ENCODE measurements at regions not wholly inside any gene's neighbourhood (a gene's known extent, or its start where the extent isn't known, plus 50 kb on each side); places are given as distances from the start of the nearest gene placed in this dataset.
A peak's percentile ranks its signal among the peaks of the same experiment; 100 is the strongest.

DNA sequence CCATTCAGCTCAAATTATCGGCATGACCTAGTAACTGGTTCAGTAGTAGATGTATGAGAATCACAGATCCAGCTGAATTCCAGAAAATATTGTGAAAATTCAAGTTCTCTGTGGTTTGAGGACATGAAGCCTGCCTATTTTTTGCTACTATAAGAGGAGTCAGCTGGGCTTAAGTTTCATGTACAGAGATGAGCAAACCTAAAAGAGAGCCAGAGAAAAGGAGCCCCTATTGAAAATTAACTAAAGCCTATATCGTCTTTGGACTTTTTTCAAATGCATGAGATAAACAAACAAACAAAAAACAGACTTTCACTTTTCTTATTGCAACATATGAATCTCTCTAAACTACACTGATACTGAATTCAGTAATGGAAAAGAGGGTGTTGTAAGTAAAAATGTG lies 106.8 kb upstream of the SPRY2 start (continued):
- TF ChIP-seq, protein P1, sequence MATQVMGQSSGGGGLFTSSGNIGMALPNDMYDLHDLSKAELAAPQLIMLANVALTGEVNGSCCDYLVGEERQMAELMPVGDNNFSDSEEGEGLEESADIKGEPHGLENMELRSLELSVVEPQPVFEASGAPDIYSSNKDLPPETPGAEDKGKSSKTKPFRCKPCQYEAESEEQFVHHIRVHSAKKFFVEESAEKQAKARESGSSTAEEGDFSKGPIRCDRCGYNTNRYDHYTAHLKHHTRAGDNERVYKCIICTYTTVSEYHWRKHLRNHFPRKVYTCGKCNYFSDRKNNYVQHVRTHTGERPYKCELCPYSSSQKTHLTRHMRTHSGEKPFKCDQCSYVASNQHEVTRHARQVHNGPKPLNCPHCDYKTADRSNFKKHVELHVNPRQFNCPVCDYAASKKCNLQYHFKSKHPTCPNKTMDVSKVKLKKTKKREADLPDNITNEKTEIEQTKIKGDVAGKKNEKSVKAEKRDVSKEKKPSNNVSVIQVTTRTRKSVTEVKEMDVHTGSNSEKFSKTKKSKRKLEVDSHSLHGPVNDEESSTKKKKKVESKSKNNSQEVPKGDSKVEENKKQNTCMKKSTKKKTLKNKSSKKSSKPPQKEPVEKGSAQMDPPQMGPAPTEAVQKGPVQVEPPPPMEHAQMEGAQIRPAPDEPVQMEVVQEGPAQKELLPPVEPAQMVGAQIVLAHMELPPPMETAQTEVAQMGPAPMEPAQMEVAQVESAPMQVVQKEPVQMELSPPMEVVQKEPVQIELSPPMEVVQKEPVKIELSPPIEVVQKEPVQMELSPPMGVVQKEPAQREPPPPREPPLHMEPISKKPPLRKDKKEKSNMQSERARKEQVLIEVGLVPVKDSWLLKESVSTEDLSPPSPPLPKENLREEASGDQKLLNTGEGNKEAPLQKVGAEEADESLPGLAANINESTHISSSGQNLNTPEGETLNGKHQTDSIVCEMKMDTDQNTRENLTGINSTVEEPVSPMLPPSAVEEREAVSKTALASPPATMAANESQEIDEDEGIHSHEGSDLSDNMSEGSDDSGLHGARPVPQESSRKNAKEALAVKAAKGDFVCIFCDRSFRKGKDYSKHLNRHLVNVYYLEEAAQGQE (IDR thresholded peaks at IDR 0.05; ENCODE audit: unreplicated experiment) = no peak
- no peak for TF ChIP-seq NANOG (IDR thresholded peaks at IDR 0.05; ENCODE audit: borderline replicate concordance)

DNA sequence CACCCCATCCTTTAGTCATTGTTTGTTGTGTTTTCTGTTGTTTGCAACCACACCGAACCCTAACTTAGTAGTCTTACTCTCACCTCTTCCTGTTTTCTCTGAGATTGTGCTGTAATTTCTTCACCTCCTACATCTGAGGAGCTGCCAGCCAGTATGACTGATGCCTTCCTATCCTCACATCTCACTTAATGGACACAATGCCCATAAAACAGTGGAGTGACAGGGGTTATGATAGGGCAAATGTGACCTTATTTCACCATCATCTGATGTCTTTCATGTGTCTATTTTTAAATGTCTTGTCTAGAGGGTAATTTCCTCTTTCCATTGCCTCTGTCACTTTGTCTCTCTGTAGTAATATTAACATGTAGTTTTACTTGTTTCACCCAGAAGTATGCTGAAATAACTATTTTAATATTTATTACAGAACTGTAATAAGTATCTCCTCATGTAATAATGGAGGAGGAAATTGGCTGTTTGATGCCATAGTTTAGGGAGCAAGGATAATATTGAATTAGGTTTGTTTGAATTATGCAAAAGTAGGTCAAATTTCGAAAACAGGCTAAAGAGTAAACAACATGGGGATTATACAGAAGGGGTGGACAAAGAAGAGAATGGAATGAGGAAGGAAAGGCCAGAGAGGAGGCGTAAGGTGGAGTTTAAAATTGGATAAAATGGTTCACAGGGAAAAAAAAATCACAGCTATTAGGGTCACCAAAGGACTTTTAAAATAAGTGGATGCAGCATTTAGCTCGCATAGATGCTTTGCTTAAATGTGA lies 103.5 kb upstream of the SPRY2 start:
- Histone ChIP-seq H3K27me3 (ENCODE audit: insufficient read depth) (no peaks in the 10 kb centered on the region), H3K79me2 (replicated peaks; ENCODE audit: insufficient read depth) (no peaks in the 10 kb centered on the region), H3F3A (replicated peaks; ENCODE audit: low read depth) (no peaks in the 10 kb centered on the region), H3K27ac (ENCODE audit: low read depth) (no peak overlapping the region), H3K4me2 (no peak overlapping the region), H2AFZ (peak overlapping the region; percentile 6; the same call in 1 of the 2 replicates), H3K4me1 (ENCODE audit: insufficient read depth) (peaks cover 15% of the 10 kb centered on the region), H3K9me2 (ENCODE audit: insufficient read depth) (peaks cover 2% of the 10 kb centered on the region; the same call in 1 of the 2 replicates), H3K36me3 (ENCODE audit: insufficient read depth) (no peaks in the 10 kb centered on the region), H4K20me1 (replicated peaks; ENCODE audit: insufficient read depth) (no peaks in the 10 kb centered on the region), H3K4me3 (no peak overlapping the region)
- H3K36me3 Mint-ChIP-seq (ENCODE audit: low read depth) = no peaks in the 10 kb centered on the region
- H3K27ac Mint-ChIP-seq = no peak overlapping the region
- DNase-seq (ENCODE audit: low spot score) = no peak
- no peaks in the 10 kb centered on the region for H3K27me3 Mint-ChIP-seq (ENCODE audit: insufficient read depth, low read depth, poor library complexity)
- no peak for ATAC-seq
- H3K4me3 Mint-ChIP-seq = no peak overlapping the region
- peaks cover 17% of the 10 kb centered on the region for H3K4me1 Mint-ChIP-seq
- no peaks in the 10 kb centered on the region for H3K9me3 Mint-ChIP-seq
- TF ChIP-seq STAT1 (IDR thresholded peaks at IDR 0.05; ENCODE audit: unreplicated experiment) (no peak), EZH2 (IDR thresholded peaks at IDR 0.05; ENCODE audit: low read depth, unreplicated experiment) (no peak), NANOG (IDR thresholded peaks at IDR 0.05; ENCODE audit: borderline replicate concordance) (no peak), EZH2phosphoT487 (IDR thresholded peaks at IDR 0.05; ENCODE audit: unreplicated experiment) (no peak), CREB1 (CRISPR knock-in tag; IDR thresholded peaks at IDR 0.05; ENCODE audit: low read depth) (no peak), ZNF462 (CRISPR knock-in tag; IDR thresholded peaks at IDR 0.05) (no peak), ZNF331 (CRISPR knock-in tag; IDR thresholded peaks at IDR 0.05; ENCODE audit: low read depth) (no peak)
- TF ChIP-seq, protein P1 (IDR thresholded peaks at IDR 0.05; ENCODE audit: unreplicated experiment) = no peak
